Suprapubic skin (tissue), 4 donors: ENCODE measurements at regions not wholly inside any gene's neighbourhood (a gene's known extent, or its start where the extent isn't known, plus 50 kb on each side); places are given as distances from the start of the nearest gene placed in this dataset.

Source experiments
- DNase-seq, 2 donors: peaks; one replicate each; pipeline ENCODE4 v3.0.0-alpha.2; 2019; ENCODE audit warnings: low spot score in 2 of 2
- H3K27ac ChIP-seq: fragments of 200-600 bp; sonication (generic); one replicate; pipeline ENCODE4 v1.5.1; 2019
- H3K27me3 ChIP-seq: fragments of 200-600 bp; sonication (generic); one replicate; pipeline ENCODE4 v1.5.1; 2019
- H3K36me3 ChIP-seq: fragments of 200-600 bp; sonication (generic); one replicate; pipeline ENCODE4 v1.5.1; 2019
- H3K4me1 ChIP-seq: fragments of 200-600 bp; sonication (generic); one replicate; pipeline ENCODE4 v1.5.1; 2019
- H3K4me3 ChIP-seq: fragments of 200-600 bp; sonication (generic); one replicate; pipeline ENCODE4 v1.5.1; 2019; ENCODE audit warnings: mild to moderate bottlenecking
- H3K9me3 ChIP-seq: fragments of 200-600 bp; sonication (generic); one replicate; pipeline ENCODE4 v1.5.1; 2019
- EP300 ChIP-seq: sonication (generic); formaldehyde crosslinking; IDR thresholded peaks from one replicate; pipeline ENCODE4 v1.6.1; 2017; ENCODE audit warnings: antibody characterized with exemption
- POLR2A ChIP-seq, 2 donors: fragments of 450-650 bp; IDR thresholded peaks; one replicate each; pipeline ENCODE4 v1.6.1; 2017; ENCODE audit warnings: antibody characterized with exemption in 2 of 2, mild to moderate bottlenecking in 2 of 2, moderate library complexity in 2 of 2
- POLR2AphosphoS5 ChIP-seq, 3 donors: sonication (generic); formaldehyde crosslinking; IDR thresholded peaks; one replicate each; pipeline ENCODE4 v1.6.1; 2017; ENCODE audit warnings: antibody characterized with exemption in 3 of 3
- WGBS: methylation state at CpG from one replicate; pipeline ENCODE4 v1.1.5; 2018; 5-methylcytosine and 5-hydroxymethylcytosine counted together
- TF ChIP-seq, protein P1 (sequence below), 2 donors: fragments of 200-600 bp in 1 of 2; fragments of 450-650 bp in 1 of 2; sonication (generic) in 1 of 2; IDR thresholded peaks; one replicate each; pipeline ENCODE4 v1.5.1; 2016 to 2019; ENCODE audit warnings: antibody characterized with exemption in 2 of 2, mild to moderate bottlenecking in 1 of 2, moderate library complexity in 1 of 2

DNA sequence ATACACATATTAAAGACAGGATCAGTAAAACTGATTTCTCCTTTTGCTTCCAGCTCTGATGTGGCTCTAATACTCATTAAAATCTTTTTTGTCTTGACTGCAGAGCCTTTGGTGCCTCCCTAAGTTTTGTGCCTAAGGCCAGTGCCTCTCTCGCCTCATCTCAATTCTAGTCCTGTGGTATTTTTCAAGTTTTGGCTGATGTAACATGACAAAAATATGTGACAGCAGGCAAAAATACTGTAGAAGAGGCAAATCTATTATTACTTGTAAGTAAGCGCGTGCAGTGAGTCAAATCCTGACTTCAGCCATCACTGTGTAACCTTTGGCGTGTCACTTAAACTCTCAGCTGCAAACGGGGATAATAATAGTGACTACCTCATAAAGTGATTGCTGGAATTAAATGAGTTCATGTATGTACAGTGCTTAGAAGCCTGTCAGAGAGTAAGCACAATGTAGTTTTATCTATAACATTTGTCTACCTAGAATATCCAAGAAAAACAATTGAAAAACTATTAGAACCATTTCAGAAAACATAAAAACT, 74.0 kb downstream of the MAB21L3 start:
- no peak overlapping the region for H3K4me3 ChIP-seq
- DNase-seq = no peak
- 86% methylated on average over 5 of the region's 5 CpGs for WGBS
- no peak overlapping the region for H3K27ac ChIP-seq
- no peaks in the 10 kb centered on the region for H3K27me3 ChIP-seq
- TF ChIP-seq POLR2AphosphoS5 (IDR thresholded peaks at IDR 0.05) = no peak
- no peak for TF ChIP-seq EP300
- no peak for TF ChIP-seq POLR2A (IDR thresholded peaks at IDR 0.05)
- TF ChIP-seq, protein P1, sequence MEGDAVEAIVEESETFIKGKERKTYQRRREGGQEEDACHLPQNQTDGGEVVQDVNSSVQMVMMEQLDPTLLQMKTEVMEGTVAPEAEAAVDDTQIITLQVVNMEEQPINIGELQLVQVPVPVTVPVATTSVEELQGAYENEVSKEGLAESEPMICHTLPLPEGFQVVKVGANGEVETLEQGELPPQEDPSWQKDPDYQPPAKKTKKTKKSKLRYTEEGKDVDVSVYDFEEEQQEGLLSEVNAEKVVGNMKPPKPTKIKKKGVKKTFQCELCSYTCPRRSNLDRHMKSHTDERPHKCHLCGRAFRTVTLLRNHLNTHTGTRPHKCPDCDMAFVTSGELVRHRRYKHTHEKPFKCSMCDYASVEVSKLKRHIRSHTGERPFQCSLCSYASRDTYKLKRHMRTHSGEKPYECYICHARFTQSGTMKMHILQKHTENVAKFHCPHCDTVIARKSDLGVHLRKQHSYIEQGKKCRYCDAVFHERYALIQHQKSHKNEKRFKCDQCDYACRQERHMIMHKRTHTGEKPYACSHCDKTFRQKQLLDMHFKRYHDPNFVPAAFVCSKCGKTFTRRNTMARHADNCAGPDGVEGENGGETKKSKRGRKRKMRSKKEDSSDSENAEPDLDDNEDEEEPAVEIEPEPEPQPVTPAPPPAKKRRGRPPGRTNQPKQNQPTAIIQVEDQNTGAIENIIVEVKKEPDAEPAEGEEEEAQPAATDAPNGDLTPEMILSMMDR (IDR thresholded peaks at IDR 0.05) = no peak
- H3K4me1 ChIP-seq = no peaks in the 10 kb centered on the region
- H3K9me3 ChIP-seq = no peaks in the 10 kb centered on the region
- H3K36me3 ChIP-seq = no peaks in the 10 kb centered on the region

DNA sequence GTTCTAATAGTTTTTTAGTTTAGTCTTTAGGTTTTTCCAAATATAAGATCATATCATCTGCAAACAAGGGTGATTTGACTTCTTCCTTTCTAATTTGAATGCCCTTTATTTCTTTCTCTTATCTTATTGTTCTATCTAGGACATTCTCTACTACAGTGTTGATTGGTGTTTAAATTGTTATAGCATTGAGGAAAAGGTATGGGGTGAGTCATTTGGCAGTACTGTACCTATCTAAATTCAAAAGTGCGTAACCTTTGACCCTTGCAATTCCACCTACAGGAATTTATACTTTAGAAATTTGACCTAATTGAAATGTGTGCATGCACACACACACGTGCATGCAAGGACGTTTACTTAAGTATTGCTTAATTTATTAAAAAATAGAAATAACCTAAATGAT, 78.3 kb downstream of the MAB21L3 start:
- H3K27ac ChIP-seq = no peak overlapping the region
- WGBS = 90% methylated on average over 3 of the region's 3 CpGs
- TF ChIP-seq POLR2A (IDR thresholded peaks at IDR 0.05) (no peak), POLR2AphosphoS5 (IDR thresholded peaks at IDR 0.05) (no peak), EP300 (no peak)
- TF ChIP-seq, protein P1 (IDR thresholded peaks at IDR 0.05) = no peak
- H3K9me3 ChIP-seq = no peaks in the 10 kb centered on the region
- no peak overlapping the region for H3K4me3 ChIP-seq
- no peaks in the 10 kb centered on the region for H3K36me3 ChIP-seq
- no peak for DNase-seq
- H3K4me1 ChIP-seq = peaks cover under 1% of the 10 kb centered on the region
- H3K27me3 ChIP-seq = peaks cover 4% of the 10 kb centered on the region

DNA sequence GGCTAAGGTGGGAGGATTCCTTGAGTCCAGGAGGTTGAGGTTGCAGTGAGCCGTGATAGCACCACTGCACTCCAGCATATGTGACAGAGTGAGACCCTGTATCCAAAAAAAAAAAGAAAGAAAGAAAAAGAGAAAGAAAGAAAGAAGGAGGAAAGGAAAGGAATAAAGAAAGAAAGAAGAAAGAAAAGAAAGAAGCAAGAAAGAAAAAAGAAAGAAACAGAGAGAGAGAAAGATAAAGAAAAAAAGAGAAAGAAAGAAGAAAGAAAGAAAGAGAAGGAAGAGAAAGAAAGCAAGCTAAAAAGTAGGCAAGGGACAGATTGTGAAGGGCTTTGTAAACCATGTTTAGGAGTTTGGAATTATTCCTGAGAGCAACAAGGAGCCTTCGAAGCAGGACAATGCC, 80.1 kb downstream of the MAB21L3 start:
- no peak for DNase-seq
- H3K27ac ChIP-seq = no peak overlapping the region
- H3K4me1 ChIP-seq = peaks cover 5% of the 10 kb centered on the region
- no peak overlapping the region for H3K4me3 ChIP-seq
- H3K9me3 ChIP-seq = no peaks in the 10 kb centered on the region
- no peaks in the 10 kb centered on the region for H3K36me3 ChIP-seq
- TF ChIP-seq POLR2A (IDR thresholded peaks at IDR 0.05) (no peak), EP300 (no peak), POLR2AphosphoS5 (IDR thresholded peaks at IDR 0.05) (no peak)
- TF ChIP-seq, protein P1 (IDR thresholded peaks at IDR 0.05) = no peak
- peaks cover 4% of the 10 kb centered on the region for H3K27me3 ChIP-seq
- 88% methylated on average over 2 of the region's 2 CpGs for WGBS

DNA sequence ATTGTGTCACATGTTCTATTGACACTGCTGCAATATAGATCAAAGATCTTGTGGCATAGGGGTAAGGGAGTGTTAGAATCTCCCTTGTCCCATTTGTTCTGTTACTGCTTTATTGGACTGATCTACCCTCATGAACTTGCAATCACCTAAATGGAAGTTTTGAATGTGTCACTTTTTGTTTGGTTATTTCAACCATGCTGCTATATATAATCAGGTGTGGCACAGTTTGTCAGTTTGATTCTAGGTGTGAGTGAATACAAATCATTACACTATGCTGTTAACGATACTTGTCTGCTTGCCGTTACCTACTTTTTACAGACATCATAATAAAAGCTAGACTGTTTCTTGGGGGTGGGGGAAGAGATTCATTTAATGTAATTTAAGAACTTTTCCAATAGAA, 82.6 kb downstream of the MAB21L3 start:
- peaks cover 5% of the 10 kb centered on the region for H3K4me1 ChIP-seq
- WGBS = 93% methylated on average over 2 of the region's 2 CpGs
- no peak for DNase-seq
- H3K27ac ChIP-seq = no peak overlapping the region
- TF ChIP-seq POLR2A (IDR thresholded peaks at IDR 0.05) = no peak
- TF ChIP-seq, protein P1 (IDR thresholded peaks at IDR 0.05) = no peak
- no peak for TF ChIP-seq POLR2AphosphoS5 (IDR thresholded peaks at IDR 0.05)
- no peak for TF ChIP-seq EP300
- peaks cover 4% of the 10 kb centered on the region for H3K27me3 ChIP-seq
- H3K9me3 ChIP-seq = no peaks in the 10 kb centered on the region
- H3K4me3 ChIP-seq = no peak overlapping the region
- H3K36me3 ChIP-seq = no peaks in the 10 kb centered on the region

DNA sequence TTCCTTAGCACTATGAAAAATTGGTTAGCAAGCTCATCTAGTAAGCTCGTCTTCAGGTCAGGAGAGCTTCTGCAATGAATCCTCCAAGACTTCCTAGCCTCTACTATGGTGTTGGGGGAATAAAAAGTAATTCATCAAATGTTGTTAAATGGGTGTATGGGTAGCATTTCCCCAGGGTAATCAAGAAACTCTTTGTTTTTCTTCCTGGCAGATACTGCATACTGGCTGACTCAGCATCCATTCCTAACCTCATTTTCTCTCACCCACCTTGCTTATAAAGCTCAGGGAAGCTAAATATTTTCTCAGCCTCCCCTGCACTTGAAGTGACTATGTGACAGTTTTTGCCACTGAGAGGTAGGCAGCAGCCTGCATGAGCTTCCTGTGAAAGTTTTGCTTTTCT, 83.4 kb downstream of the MAB21L3 start:
- H3K9me3 ChIP-seq = no peaks in the 10 kb centered on the region
- H3K27me3 ChIP-seq = peaks cover 4% of the 10 kb centered on the region
- TF ChIP-seq EP300 = no peak
- no peak overlapping the region for H3K27ac ChIP-seq
- no peak overlapping the region for H3K4me3 ChIP-seq
- H3K36me3 ChIP-seq = no peaks in the 10 kb centered on the region
- H3K4me1 ChIP-seq = peaks cover 5% of the 10 kb centered on the region
- DNase-seq = no peak
- 56% methylated on average over 1 of the region's 1 CpG for WGBS
